Right lobe of liver (tissue), 4 donors: ENCODE measurements at regions not wholly inside any gene's neighbourhood (a gene's known extent, or its start where the extent isn't known, plus 50 kb on each side); places are given as distances from the start of the nearest gene placed in this dataset.

Experiments used
- POLR2A ChIP-seq: fragments of 450-650 bp; IDR thresholded peaks from one replicate; pipeline ENCODE4 v1.6.1; 2017; ENCODE audit warnings: antibody characterized with exemption, mild to moderate bottlenecking
- TF ChIP-seq, protein P1 (sequence below), 4 donors: fragments of 200-600 bp in 3 of 4; fragments of 450-650 bp in 1 of 4; IDR thresholded peaks; one replicate each; pipeline versions ENCODE4 v1.5.1 to v1.8.0; 2016 to 2022; ENCODE audit warnings: antibody characterized with exemption in 4 of 4, mild to moderate bottlenecking in 2 of 4
- donor health status: DM: no; HTN: no; CAD: no.
- donor health status: DM: no; HTN: no; CAD: no.
- donor health status: DM: no; HTN: yes; CAD: no.

DNA sequence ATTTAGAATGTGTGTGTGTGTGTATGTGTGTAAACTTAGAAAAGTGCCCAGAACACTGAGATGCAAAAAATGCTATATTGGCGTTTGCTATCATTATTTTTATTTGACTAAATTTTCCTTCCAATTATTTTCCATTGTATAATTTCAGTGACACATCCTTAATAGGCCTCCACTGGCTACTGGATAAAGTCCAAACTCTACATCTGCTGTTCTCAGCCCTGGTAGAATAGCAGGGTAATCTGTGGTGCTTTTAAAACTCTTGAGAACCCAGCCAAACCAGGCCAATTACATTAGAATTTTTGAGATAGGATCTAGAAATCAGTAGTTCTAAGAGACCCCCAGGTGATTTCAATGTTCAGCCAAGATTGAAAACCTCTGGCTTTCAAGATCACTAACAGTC, 66.4 kb downstream of the ZNF503 start:
- TF ChIP-seq, protein P1, sequence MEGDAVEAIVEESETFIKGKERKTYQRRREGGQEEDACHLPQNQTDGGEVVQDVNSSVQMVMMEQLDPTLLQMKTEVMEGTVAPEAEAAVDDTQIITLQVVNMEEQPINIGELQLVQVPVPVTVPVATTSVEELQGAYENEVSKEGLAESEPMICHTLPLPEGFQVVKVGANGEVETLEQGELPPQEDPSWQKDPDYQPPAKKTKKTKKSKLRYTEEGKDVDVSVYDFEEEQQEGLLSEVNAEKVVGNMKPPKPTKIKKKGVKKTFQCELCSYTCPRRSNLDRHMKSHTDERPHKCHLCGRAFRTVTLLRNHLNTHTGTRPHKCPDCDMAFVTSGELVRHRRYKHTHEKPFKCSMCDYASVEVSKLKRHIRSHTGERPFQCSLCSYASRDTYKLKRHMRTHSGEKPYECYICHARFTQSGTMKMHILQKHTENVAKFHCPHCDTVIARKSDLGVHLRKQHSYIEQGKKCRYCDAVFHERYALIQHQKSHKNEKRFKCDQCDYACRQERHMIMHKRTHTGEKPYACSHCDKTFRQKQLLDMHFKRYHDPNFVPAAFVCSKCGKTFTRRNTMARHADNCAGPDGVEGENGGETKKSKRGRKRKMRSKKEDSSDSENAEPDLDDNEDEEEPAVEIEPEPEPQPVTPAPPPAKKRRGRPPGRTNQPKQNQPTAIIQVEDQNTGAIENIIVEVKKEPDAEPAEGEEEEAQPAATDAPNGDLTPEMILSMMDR (IDR thresholded peaks at IDR 0.05) = no peak
- no peak for TF ChIP-seq POLR2A
